HG03460 (cell line): ENCODE measurements at regions not wholly inside any gene's neighbourhood (a gene's known extent, or its start where the extent isn't known, plus 50 kb on each side); places are given as distances from the start of the nearest gene placed in this dataset.
A peak's percentile ranks its signal among the peaks of the same experiment; 100 is the strongest.

Experiments used
- ATAC-seq: cut with Tn5 transposase; IDR thresholded peaks from one replicate; pipeline ENCODE4 v1.9.1; 2021; ENCODE audit not compliant: unreplicated experiment

DNA sequence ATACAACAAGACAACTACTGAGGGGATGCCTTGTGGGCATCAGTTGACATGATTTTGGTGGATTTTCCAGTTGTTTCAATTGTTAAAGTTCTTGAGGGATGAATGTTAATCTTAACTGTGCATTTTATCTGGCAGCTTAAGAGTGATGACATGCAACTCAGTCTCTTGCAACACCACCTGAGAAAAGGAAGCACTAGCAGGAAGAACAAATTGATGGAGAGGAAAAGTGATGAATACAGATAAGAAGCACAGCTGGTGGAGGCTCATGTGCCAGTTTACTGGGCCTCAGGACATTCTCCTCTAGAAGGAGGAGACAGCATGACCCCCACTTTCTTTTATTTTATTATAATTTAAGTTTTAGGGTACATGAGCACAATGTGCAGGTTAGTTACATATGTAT, 341.3 kb upstream of the RBMY1B start:
- ATAC-seq, result no peak

DNA sequence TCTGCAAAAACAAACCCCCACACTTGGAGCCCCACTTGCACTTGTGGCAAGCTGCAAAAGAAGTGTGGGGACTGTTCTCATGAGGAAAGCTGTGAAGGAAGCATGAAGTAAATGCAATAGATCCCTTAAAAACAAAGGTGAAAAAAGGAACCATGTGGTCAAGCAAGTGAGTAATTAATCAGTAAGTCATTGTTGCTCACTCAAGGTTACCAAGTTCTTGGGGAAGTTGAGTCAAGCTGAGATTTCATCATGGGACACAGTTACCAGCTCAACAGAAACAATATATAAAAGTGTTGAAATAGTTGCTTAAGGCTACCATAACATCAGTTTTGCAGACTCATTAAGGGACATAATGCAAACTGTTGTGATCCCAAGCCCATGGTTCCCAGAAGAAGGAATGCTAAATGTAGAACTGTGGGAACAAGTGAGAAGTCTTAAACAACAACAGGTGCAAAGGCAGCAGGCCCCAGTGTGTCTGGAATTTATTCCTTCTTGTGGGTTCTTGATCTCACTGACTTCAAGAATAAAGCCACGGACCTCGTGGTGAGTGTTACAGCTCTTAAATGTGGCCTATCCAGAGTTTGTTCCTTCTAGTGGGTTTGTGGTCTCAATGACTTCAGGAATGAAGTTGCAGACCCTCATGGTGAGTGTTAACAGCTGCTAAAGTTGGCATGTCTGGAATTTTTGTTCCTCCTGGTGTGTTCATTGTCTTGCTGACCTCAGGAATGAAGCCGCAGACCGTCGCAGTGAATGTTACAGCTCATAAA, 336.3 kb upstream of the RBMY1B start:
- ATAC-seq, result no peak

DNA sequence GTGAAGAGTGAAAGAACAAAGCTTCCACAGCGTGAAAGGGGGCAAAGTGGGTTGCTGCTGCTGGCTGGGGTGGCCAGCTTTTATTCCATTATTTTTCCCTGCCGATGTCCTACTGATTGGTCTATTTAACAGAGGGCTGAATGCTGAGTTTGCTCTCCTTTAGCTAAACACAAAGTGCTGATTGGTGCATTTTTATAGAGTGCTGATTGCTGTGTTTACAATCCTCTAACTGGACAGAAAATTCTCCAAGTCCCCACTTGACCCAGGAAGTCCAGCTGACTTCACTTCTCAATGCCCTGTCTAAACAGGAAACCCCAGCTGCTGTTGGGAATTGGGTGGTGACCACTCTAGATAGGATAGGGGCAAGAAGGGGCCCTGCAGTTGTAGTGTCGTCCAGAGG, 335.6 kb upstream of the RBMY1B start:
- no peak for ATAC-seq

DNA sequence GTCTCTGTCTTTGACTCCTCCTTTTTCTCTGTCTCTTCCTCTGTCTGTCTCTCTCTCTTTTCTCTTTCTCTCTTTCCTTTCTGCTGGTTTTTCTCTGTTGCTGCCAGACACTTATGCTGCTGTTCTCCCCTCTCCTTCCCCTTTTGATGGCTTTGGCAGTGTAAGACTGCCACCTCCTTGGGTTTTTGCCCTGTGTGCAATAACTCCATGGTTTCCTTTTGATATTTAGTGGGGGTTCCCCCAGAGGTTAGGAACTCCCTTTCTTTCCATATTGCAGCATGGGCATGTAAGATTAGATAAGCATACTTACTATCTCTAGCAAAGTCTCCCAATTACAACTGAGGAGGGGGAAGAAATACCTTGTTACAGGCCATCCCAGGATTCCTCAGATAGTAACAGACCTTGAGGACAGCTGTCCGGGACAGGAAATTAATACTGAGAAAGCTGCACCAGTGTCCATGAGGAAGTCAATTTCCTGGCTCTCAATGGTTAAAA, 333.8 kb upstream of the RBMY1B start:
- no peak for ATAC-seq

DNA sequence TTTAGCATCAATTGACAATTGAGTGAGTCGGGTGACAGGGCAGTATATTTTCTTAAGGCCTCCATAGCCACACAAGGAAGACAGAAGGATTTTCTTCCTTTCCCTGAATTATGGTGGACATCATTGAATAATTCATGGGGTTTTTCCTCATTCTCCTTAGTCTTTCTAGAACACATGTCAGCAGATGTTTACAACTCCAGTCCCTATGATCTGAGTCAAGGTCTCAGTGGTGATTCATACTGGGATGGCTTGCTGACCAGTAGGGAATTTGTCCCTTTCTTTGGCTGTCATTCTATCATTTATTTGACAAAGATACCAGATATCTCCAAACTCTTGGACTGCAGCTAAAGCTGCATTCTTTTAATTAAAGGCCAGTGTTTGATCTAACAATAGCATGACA, 332.9 kb upstream of the RBMY1B start:
- ATAC-seq, result no peak

DNA sequence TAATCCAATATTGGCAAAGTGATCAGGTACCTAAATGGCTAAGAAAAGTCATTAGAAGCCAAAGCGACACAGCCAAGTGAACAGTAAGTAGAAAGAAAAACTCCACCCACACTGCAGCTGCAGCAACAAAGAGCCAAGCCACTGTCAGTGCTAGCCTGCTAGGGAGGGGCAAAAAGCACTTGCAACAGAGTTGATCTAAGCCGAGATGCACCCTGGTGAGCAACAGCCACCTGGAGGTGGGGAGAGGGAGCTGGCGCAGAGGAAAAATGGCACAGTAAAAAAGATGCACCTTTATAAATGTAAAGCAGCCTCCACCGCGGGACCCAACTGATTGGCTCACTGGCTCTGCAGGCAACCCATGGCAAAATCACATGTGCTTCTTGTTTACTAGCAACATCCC, 330.2 kb upstream of the RBMY1B start:
- no peak for ATAC-seq

DNA sequence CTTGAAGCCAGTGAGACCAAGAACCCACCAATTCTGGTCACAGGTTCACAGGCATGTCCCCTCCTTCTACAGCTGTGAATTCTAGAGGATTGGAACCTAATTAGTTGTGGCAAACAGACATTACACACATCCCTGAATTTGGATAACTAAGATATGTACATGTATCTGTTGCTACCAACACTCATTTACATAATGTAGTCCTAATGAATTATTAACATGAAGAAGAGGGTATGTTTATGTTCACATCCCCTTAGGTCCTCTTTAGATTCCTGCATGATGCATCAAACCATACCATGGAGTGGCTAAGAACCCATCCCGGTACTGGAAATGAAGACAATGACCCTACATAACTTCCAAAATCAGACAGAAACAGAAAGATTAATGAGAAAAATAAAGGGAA, 326.9 kb upstream of the RBMY1B start:
- no peak for ATAC-seq

DNA sequence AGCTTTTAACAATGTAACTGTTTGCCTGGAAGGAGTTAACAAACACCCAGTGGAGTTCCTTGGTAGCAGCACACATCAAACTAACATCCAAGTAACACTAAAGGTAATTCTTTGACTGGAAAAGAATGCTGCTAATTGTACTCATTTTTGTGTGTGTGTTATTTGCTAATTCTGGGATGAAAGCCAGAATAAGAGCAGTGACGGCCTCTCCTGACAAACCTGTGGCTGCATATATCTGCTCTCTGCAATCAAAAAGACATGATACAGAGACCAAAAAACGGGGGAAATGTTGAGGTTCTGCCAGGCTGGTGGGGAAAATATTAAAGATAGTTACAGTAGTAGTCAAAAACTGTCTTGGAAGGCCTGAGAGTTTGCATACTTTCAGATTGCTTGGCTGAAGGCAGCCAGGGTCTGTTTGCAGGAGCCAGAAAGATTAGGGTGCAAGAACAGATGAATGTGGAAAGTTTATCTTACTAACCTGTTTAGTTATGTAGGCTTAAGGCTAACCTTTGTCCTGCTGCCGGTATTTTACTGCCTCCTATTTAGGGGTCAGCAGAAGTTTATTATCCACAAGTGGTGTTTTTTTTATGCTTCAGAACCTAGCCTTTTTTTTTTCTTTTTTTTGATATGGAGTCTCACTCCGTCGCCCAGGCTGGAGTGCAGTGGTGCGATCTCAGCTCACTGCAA, 325.6 kb upstream of the RBMY1B start:
- ATAC-seq, result no peak

DNA sequence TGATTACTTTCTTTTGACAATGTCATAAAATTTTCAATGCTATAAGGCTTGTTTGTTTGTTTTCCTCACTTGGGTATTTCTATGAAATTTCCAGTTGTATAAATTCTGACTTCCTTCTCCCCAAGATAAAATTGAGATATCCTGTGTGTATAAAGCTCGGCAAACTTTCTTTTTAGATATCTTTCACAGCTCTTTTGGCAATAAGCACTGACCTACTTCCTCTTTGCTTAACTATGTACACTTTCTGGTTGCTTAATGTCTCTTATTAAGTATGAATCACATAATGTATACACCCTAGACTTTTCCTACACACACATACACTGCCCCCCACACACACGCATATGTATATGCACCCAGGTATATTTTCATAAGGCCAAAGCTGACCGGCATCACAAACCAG, 318.4 kb upstream of the RBMY1B start:
- ATAC-seq, result no peak

DNA sequence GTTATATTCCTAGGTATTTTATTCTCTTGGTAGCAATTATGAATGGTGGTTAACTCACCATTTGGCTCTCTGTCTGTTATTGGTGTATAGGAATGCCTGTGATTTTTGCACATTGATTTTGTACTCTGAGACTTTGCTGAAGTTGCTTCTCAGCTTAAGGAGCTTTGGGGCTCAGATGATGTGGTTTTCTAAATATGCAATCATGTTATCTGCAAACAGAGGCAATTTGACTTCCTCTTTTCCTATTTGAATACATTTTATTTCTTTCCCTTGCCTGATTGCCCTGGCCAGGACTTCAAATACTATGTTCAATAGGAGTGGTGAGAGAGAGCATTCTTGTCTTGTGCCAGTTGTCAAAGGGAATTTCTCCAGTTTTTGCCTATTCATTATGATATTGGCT, 310.9 kb upstream of the RBMY1B start:
- no peak for ATAC-seq

DNA sequence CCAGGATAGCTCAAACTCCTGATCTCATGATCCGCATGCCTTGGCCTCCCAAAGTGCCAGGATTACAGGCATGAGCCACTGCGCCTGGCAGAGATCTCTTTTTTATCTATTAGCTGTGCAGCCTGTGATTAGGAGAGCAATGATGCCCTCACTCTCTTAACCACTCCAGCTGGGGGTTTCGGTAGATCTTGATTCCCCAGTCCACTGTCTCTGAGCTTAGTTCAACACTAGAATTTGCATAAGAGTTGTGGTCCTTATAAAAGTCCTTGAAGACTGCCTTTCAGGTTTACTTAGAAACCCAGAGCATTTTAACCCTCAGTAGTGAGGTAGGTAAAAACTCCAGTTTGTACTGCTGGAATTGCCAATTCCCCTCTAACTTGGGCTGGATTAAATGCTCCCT, 283.3 kb upstream of the RBMY1B start:
- peak; percentile 98 for ATAC-seq

DNA sequence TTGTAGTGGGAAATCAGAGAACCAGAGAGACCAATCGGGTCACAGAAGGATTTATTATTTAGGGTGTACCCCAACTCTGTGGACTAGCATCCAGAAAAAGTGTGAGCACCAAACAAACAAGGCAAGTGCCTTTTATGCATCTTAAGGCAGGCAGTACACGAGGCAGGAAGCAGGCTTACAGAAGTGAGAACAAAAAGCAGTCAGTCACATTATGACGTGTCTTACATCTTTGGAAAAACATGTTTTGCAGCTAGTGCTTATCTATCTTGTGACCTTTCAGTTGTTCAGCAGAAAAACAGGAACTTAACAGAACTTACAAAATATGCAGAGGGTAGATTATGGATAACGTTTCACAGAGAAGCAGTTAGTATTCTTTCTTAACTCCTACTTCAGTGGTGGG, 270.9 kb upstream of the RBMY1B start:
- peak; percentile 96 for ATAC-seq

DNA sequence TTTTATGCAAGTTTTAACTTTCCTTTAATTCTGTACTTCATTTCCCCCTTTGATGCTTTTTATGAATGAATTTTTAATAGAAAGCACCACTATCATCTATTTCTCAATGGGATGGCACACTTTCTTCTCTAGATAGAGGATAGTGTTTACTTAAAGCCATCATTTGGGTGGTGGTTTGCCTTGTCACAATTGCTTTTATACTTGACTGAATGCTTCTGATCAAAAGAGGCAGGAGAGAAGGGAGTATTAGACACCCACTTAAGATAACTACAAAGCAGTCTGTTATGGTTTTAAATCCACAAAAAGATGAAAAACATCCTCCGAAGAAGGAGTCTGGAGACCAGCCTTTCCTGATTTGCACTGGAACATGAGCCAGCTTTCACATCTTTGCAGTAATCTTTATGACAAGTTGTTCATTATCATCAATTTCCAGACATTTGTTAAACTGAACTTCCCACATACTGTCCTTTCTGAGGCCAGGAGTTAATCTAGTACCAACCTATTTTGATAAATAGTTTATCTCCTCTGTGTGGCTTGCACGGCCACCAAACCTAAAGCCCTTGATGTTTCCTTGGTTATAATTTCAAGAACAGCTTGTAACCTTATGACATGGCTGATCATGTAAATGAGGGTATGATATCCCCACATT, 270.4 kb upstream of the RBMY1B start:
- ATAC-seq, result no peak

DNA sequence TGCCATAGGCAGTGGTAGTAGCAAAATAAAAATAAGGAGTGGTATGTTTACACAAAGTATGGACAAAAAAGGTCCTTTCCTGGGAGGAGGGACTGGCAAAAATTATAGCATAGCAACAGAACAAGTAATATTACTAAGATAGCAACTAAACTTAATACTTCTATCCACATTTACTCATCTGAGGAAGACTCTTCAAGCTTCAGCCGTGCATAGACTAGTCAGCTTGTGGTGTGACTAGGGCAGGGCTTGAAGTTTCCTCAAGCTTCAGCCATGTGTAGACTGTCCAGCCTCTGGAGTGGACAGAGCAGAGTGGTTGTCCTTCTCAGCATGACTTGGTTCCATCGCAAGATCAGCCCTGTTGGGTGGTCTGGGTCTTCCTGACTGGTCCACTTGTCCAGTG, 268.3 kb upstream of the RBMY1B start:
- ATAC-seq, result no peak

DNA sequence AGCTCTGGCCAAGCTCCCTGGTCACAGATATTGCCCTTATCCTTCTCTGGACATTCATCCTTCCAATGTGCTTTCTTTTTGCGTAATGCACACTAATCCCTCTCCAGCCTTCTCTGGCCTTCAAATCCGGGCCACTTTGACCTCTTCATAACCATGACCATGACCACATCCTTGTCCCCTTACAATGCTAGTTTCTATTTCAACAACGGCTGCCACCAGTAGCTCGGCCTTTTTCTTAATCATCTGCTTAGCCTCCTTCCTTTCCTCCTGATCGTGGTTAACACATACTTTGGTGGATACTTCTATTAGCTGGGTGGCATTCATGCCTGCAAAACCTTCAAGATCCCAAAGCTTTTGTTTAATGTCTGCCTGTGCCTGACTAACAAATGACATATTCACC, 264.4 kb upstream of the RBMY1B start:
- ATAC-seq, result no peak

DNA sequence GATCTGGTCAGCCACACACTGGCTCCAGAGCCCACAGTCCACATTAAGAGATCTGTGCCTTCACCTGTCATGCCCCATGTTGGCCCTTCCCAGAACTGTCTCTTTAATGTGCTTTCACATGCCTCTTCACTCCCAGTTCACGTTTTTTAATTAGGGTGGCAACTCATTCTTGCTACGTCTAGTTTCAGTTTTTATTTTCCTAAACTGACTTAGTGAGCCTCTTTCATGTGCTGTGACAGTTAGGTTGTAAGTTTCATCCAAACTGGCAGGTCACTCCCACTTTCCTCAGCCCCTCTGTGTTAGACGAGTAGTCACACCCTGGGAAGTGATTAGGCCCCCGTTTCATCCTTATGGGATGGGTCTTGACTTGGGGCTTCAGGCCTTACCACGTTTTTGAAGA, 262.5 kb upstream of the RBMY1B start:
- no peak for ATAC-seq

DNA sequence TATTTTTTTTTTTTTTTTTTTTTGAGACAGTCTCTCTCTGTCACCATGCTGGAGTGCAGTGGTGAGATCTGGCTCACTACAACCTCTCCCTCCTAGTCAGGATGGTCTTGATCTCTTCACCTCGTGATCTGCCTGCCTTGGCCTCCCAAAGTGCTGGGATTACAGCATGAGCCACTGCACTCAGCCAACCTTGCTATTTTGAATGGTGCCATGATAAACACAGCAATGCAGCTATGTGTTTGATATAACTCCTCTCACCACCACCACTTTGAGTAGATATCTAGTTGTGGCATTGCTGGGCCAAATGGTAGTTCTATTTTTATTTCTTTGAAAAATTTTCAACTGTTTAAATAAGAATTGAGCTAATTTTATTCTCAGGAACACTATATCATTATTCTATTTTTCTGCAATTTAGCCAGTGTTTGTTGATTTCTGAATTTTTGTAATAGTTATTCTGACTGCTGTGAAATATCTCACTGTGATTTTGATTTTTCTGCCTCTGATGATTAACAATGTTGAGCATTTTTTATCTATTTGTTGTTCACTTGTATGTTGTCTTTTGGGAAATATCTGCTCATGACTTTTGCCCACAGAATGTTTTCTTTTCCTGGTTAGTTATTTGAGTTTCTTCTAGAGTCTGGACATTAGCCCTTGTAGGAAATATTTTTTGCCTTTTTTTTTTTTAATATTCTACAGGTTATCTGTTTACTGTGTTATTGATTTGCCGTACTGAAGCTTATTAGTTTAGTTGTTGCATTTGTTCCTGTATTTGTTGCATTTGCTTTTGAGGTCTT, 257.5 kb upstream of the RBMY1B start:
- no peak for ATAC-seq

DNA sequence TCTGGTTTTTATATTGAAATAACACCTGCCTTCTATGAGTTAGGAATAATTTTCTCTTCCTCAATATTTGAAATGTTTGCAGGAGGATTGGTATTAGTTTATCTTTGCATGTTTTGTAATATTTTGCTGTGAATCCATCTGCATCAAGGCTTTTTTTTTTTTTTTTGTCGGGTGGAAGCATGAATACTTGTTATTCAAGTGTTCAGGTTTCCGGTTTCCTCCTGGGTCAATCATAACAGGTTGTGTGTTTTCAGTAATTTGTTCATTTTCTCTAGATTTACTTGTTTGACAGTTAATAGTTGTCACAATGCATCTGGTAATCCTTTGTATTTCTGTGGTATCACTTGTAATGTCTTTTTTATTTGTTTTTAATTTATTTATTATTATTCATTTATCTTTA, 256.7 kb upstream of the RBMY1B start:
- no peak for ATAC-seq

DNA sequence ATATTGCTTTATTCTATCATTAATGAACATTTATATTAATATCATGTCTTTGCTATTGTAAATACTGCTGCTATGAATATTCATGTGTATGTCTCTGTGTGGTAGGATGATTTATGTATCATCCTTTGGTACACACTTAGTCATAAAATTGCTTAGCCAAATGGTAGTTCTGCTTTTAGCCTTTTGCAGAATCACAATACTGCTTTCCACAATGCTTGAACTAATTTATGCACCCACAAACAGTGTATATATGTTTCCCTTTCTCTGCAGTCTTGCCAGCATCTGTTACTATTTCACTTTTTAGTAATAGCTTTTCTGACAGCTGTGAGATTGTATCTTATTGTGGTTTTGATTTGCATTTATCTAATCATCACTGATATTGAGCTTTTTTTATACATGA, 254.3 kb upstream of the RBMY1B start:
- no peak for ATAC-seq

DNA sequence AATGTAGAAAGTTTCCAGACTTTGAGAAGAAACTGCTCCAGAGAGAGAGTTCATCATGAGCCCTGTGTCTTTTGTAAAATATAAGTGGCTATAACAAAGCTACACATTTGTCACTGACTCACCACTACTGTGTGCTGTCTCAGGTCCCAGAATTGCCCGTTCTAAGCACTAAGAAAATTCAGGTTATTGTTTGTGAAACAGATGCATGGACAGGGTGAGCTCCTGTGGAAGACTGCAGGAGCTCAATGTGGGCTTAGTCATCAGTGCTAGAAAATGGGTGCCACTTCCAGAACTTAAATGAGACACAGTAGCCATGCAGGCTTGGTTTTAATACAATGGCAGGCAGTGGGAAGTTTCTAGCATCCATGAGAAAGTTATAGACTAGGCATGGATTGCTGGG, 251.4 kb upstream of the RBMY1B start:
- no peak for ATAC-seq

DNA sequence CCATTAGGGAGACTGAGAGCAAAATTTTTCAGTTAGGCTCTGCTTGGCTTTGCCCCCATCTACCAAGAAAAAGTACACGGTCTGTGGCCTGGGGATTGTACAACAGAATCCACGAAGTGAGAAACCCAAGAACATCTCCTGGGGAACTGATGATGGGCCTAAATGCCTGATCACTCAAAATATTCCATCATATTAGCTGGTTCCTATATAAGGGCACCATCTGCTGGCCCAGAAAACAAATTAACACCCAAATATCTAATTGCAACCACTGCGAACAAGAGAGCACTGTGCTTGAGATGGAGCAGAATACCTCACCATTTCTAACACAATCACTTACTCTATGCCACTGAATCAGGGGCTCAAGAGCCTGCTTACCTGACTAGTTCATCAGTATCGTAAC, 250.8 kb upstream of the RBMY1B start:
- no peak for ATAC-seq
